GM23338 (cell line): ENCODE measurements at regions not wholly inside any gene's neighbourhood (a gene's known extent, or its start where the extent isn't known, plus 50 kb on each side); places are given as distances from the start of the nearest gene placed in this dataset.

Source experiments
- ATAC-seq: fragments of 200-7000 bp; cut with Tn5 transposase; 3 replicates; pipeline ENCODE4 v1.9.1; 2020
- DNase-seq: peaks from one replicate; pipeline ENCODE4 v3.0.0-alpha.2; 2015; ENCODE audit warnings: low spot score
- H2AFZ ChIP-seq: fragments of 200-600 bp; sonication (generic); 2 replicates; pipeline ENCODE4 v1.8.0; 2016; ENCODE audit warnings: antibody characterized with exemption, mild to moderate bottlenecking, moderate library complexity
- H3F3A ChIP-seq: fragments of 200-600 bp; sonication (generic); replicated peaks from 2 replicates; pipeline ENCODE4 v1.8.0; 2017; ENCODE audit warnings: antibody characterized with exemption, mixed run types, low read depth
- H3K27ac ChIP-seq: fragments of 200-600 bp; sonication (generic); 2 replicates; pipeline ENCODE4 v1.6.1; 2016; ENCODE audit warnings: low read depth
- H3K27me3 ChIP-seq: fragments of 200-600 bp; sonication (generic); 2 replicates; pipeline ENCODE4 v1.8.0; 2016; ENCODE audit warnings: mild to moderate bottlenecking, mixed run types, moderate library complexity; ENCODE audit not compliant: insufficient read depth
- H3K36me3 ChIP-seq: fragments of 200-600 bp; sonication (generic); 2 replicates; pipeline ENCODE4 v1.8.0; 2016; ENCODE audit warnings: mild to moderate bottlenecking; ENCODE audit not compliant: insufficient read depth
- H3K4me1 ChIP-seq: fragments of 200-600 bp; sonication (generic); 2 replicates; pipeline ENCODE4 v1.8.0; 2016; ENCODE audit warnings: mild to moderate bottlenecking, moderate library complexity; ENCODE audit not compliant: insufficient read depth
- H3K4me2 ChIP-seq: fragments of 200-600 bp; sonication (generic); 2 replicates; pipeline ENCODE4 v1.7.1; 2017; ENCODE audit warnings: mixed run types
- H3K4me3 ChIP-seq: fragments of 200-600 bp; sonication (generic); 2 replicates; pipeline ENCODE4 v1.6.1; 2016; ENCODE audit warnings: mixed run types
- H3K79me2 ChIP-seq: fragments of 200-600 bp; sonication (generic); replicated peaks from 2 replicates; pipeline ENCODE4 v1.8.0; 2017; ENCODE audit warnings: mild to moderate bottlenecking; ENCODE audit not compliant: insufficient read depth
- H3K9me2 ChIP-seq: fragments of 200-600 bp; sonication (generic); 2 replicates; pipeline ENCODE4 v1.8.0; 2017; ENCODE audit not compliant: insufficient read depth
- H4K20me1 ChIP-seq: fragments of 200-600 bp; sonication (generic); replicated peaks from 2 replicates; pipeline ENCODE4 v1.8.0; 2017; ENCODE audit warnings: mild to moderate bottlenecking; ENCODE audit not compliant: insufficient read depth
- H3K27ac Mint-ChIP-seq: 2 replicates; pipeline ENCODE4 v1.8.0; 2020; ENCODE audit warnings: inconsistent platforms, mild to moderate bottlenecking, moderate library complexity, mixed read lengths
- H3K27me3 Mint-ChIP-seq: 3 replicates; pipeline ENCODE4 v1.8.0; 2022; ENCODE audit warnings: low read depth, mild to moderate bottlenecking, moderate library complexity, mixed read lengths, inconsistent platforms; ENCODE audit not compliant: insufficient read depth, poor library complexity
- H3K36me3 Mint-ChIP-seq: 3 replicates; pipeline ENCODE4 v1.8.0; 2021; ENCODE audit warnings: low read depth, mild to moderate bottlenecking, inconsistent platforms, moderate library complexity, mixed read lengths
- H3K4me1 Mint-ChIP-seq: 3 replicates; pipeline ENCODE4 v1.8.0; 2020; ENCODE audit warnings: mild to moderate bottlenecking, inconsistent platforms, mixed read lengths
- H3K4me3 Mint-ChIP-seq: 3 replicates; pipeline ENCODE4 v1.8.0; 2021; ENCODE audit warnings: moderate library complexity, mild to moderate bottlenecking, inconsistent platforms, mixed read lengths
- H3K9me3 Mint-ChIP-seq: 3 replicates; pipeline ENCODE4 v1.8.0; 2020; ENCODE audit warnings: moderate library complexity, mild to moderate bottlenecking, inconsistent platforms, mixed read lengths
- CREB1 ChIP-seq: fragments of 250-450 bp; sonication (Bioruptor Pico); IDR thresholded peaks from 2 replicates; pipeline ENCODE4 v1.5.0; 2020; ENCODE audit warnings: low read depth, mild to moderate bottlenecking, moderate library complexity
- CTCF ChIP-seq, 2 experiments: fragments of 200-600 bp in 1 of 2; sonication (generic) in 1 of 2; conservative IDR thresholded peaks; 2 replicates each; pipeline versions ENCODE4 v1.5.1 to v1.6.1; 2016 to 2017; ENCODE audit warnings: antibody characterized with exemption in 2 of 2, low read depth in 2 of 2, mild to moderate bottlenecking in 2 of 2, moderate library complexity in 1 of 2
- ETS1 ChIP-seq: IDR thresholded peaks from 2 replicates; pipeline ENCODE4 v1.6.1; 2016; ENCODE audit warnings: antibody characterized with exemption
- EZH2phosphoT487 ChIP-seq: fragments of 200-600 bp; sonication (generic); IDR thresholded peaks from one replicate; pipeline ENCODE4 v1.8.1; 2018; ENCODE audit warnings: antibody characterized with exemption; ENCODE audit not compliant: unreplicated experiment
- JUNB ChIP-seq: IDR thresholded peaks from one replicate; pipeline ENCODE4 v1.6.1; 2016; ENCODE audit warnings: antibody characterized with exemption; ENCODE audit not compliant: unreplicated experiment
- NANOG ChIP-seq: IDR thresholded peaks from 2 replicates; pipeline ENCODE4 v1.6.1; 2016; ENCODE audit warnings: antibody characterized with exemption, borderline replicate concordance
- STAT1 ChIP-seq: IDR thresholded peaks from one replicate; pipeline ENCODE4 v1.6.1; 2016; ENCODE audit warnings: antibody characterized with exemption; ENCODE audit not compliant: unreplicated experiment
- ZNF114 ChIP-seq: fragments of 250-450 bp; sonication (Bioruptor Pico); IDR thresholded peaks from 2 replicates; pipeline ENCODE4 v1.5.0; 2020; ENCODE audit warnings: mild to moderate bottlenecking, moderate library complexity
- ZNF462 ChIP-seq: fragments of 250-450 bp; sonication (Bioruptor Pico); IDR thresholded peaks from 2 replicates; pipeline ENCODE4 v1.5.0; 2020; ENCODE audit warnings: mild to moderate bottlenecking, moderate library complexity

- no peak for TF ChIP-seq ETS1
- Histone ChIP-seq H3K27me3 (no peaks in the 10 kb centered on the region), H3K79me2 (no peaks in the 10 kb centered on the region), H3F3A (no peaks in the 10 kb centered on the region), H4K20me1 (no peaks in the 10 kb centered on the region), H3K4me3 (no peak overlapping the region), H3K4me2 (no peak overlapping the region), H3K27ac (no peak overlapping the region), H2AFZ (no peak overlapping the region), H3K9me2 (no peaks in the 10 kb centered on the region), H3K4me1 (no peaks in the 10 kb centered on the region), H3K36me3 (no peaks in the 10 kb centered on the region)
- Mint-ChIP-seq H3K9me3 (no peaks in the 10 kb centered on the region), H3K27ac (no peak overlapping the region), H3K4me3 (no peak overlapping the region), H3K4me1 (peaks cover 1% of the 10 kb centered on the region; the same call in 1 of the 3 replicates), H3K27me3 (no peaks in the 10 kb centered on the region), H3K36me3 (no peaks in the 10 kb centered on the region)
- no peak for ATAC-seq
- DNase-seq: no peak
Observed at GRCh38 chrX:46295963-46296362, 249.3 kb downstream of the ZNF674 start.

GRCh38 chrX:46294234-46294633 lies 251.0 kb downstream of the ZNF674 start:
- Histone ChIP-seq H3K27ac (no peak overlapping the region), H3F3A (no peaks in the 10 kb centered on the region), H3K9me2 (no peaks in the 10 kb centered on the region), H3K79me2 (no peaks in the 10 kb centered on the region), H3K4me2 (no peak overlapping the region), H3K36me3 (no peaks in the 10 kb centered on the region), H2AFZ (no peak overlapping the region), H3K4me3 (no peak overlapping the region), H3K27me3 (no peaks in the 10 kb centered on the region), H3K4me1 (no peaks in the 10 kb centered on the region), H4K20me1 (no peaks in the 10 kb centered on the region)
- no peaks in the 10 kb centered on the region for H3K9me3 Mint-ChIP-seq
- TF ChIP-seq STAT1: no peak
- TF ChIP-seq EZH2phosphoT487: no peak
- TF ChIP-seq ZNF462 (CRISPR knock-in tag): no peak
- no peak for TF ChIP-seq CTCF (conservative IDR thresholded peaks at IDR 0.05; ENCODE audit: low read depth in 2 of 2)
- TF ChIP-seq CREB1 (CRISPR knock-in tag): no peak
- TF ChIP-seq JUNB: no peak
- TF ChIP-seq ETS1: no peak
- TF ChIP-seq ZNF114 (CRISPR knock-in tag): no peak
- TF ChIP-seq NANOG: no peak
- no peaks in the 10 kb centered on the region for H3K27me3 Mint-ChIP-seq
- no peak overlapping the region for H3K4me3 Mint-ChIP-seq
- no peaks in the 10 kb centered on the region for H3K4me1 Mint-ChIP-seq
- DNase-seq (no peak), ATAC-seq (no peak)
- no peaks in the 10 kb centered on the region for H3K36me3 Mint-ChIP-seq
- H3K27ac Mint-ChIP-seq: no peak overlapping the region
